Epithelial cell of proximal tubule (primary cell): ENCODE measurements at regions not wholly inside any gene's neighbourhood (a gene's known extent, or its start where the extent isn't known, plus 50 kb on each side); places are given as distances from the start of the nearest gene placed in this dataset.
"Not testable (repeated sequence)": the region's sequence is repeated elsewhere in the genome, so short reads cannot be mapped to it uniquely, and the experiment has no call there.

Source experiments
- DNase-seq: peaks from one replicate; pipeline ENCODE4 v3.0.0-alpha.2; 2011; ENCODE audit warnings: low read depth
- H3K4me3 ChIP-seq: 2 replicates; pipeline ENCODE4 v1.5.1; 2011; ENCODE audit warnings: low read depth, mild to moderate bottlenecking, low read length
- CTCF ChIP-seq: conservative IDR thresholded peaks from 2 replicates; pipeline ENCODE4 v1.5.1; 2012; ENCODE audit warnings: low read depth, mild to moderate bottlenecking, low read length

DNA sequence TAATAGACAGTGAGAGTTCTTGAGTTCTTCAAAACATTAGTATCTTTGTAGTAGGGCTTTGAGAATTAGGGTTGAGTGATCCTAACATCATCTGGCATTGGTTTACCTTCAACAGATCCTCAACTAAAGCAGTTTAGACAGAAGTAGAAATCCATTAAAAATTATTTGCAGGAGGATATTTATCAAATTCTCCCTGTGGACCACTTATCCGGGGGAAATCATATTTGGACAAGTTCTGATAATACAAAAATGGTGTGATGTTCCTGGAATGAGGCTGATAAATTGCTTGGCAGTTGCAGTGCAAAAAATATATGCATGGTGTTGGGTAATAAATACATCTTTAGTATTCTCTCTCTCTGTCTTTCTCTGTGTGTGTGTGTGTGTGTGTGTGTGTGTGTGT, 115.1 kb upstream of the CHODL start:
- DNase-seq = no peak
- no peak for TF ChIP-seq CTCF

GRCh38 chr21:18118566-18118965, 126.1 kb upstream of the CHODL start:
- no peak for TF ChIP-seq CTCF
- no peak overlapping the region for H3K4me3 ChIP-seq
- DNase-seq = no peak

More for the DNA sequence above, 115.1 kb upstream of the CHODL start:
- H3K4me3 ChIP-seq = no peak overlapping the region

DNA sequence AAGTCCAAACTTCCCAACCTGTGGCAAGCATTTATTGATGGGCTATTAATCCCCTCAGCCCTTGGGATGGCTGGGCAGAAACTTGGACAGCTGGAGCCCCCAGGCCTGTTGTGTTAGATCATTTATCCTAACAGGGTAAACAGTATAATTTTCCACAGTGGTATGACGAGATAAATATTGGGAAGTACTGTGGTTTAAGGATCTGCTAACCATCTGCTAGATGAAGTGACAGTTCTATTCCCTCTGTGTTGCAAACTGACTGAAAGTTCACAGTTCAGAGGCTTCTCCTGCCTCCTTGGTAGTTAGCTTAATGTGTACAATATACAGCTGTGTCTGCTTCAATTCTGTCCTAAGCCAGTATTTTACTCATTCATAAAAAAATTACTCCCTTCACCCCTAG, 127.5 kb upstream of the CHODL start:
- no peak for DNase-seq
- no peak for TF ChIP-seq CTCF

DNA sequence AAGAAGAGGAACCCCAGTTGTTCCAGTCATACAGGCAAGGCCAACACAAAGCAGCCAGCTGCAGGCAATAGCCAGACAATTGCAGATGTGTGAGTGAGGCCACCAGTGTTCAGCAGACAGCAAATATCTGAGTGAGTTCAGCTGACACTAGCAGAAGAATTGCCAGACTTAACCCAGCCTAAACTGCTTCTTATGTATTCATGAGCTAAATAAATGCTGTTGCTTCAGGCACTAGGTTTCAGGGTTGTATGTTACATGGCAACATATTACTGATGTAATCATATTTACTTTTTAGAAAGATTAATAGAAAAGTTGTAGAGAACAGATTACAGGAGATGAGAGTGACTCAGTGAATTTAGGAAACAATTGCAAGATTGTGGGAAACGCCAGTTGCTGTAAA, 129.8 kb upstream of the CHODL start:
- no peak overlapping the region for H3K4me3 ChIP-seq
- no peak for TF ChIP-seq CTCF
- no peak for DNase-seq

More for the DNA sequence above, 127.5 kb upstream of the CHODL start:
- H3K4me3 ChIP-seq = no peak overlapping the region

GRCh38 chr21:18104802-18105201, 139.8 kb upstream of the CHODL start:
- no peak for TF ChIP-seq CTCF

GRCh38 chr21:18096413-18096812, 148.2 kb upstream of the CHODL start:
- DNase-seq, H3K4me3 ChIP-seq: not testable (repeated sequence)

More at GRCh38 chr21:18104802-18105201, 139.8 kb upstream of the CHODL start:
- no peak for DNase-seq
- H3K4me3 ChIP-seq = no peak overlapping the region

GRCh38 chr21:18089786-18090185, 154.8 kb upstream of the CHODL start:
- DNase-seq = no peak
- no peak for TF ChIP-seq CTCF

GRCh38 chr21:18070392-18070791, 174.2 kb upstream of the CHODL start:
- no peak for TF ChIP-seq CTCF
- DNase-seq = no peak
- H3K4me3 ChIP-seq = no peak overlapping the region

More at GRCh38 chr21:18089786-18090185, 154.8 kb upstream of the CHODL start:
- no peak overlapping the region for H3K4me3 ChIP-seq
